C4-2B (cell line): ENCODE measurements at regions not wholly inside any gene's neighbourhood (a gene's known extent, or its start where the extent isn't known, plus 50 kb on each side); places are given as distances from the start of the nearest gene placed in this dataset.

Source experiments
- H3K27ac ChIP-seq: fragments of 450-650 bp; 2 replicates; pipeline ENCODE4 v1.5.1; 2017
- ZFX ChIP-seq: fragments of 450-650 bp; IDR thresholded peaks from 2 replicates; pipeline ENCODE4 v1.6.1; 2017
- TF ChIP-seq, protein P1 (sequence below): fragments of 450-650 bp; conservative IDR thresholded peaks from 2 replicates; pipeline ENCODE4 v1.5.1; 2017; ENCODE audit warnings: mild to moderate bottlenecking

- H3K27ac ChIP-seq: no peak overlapping the region
- TF ChIP-seq, protein P1, sequence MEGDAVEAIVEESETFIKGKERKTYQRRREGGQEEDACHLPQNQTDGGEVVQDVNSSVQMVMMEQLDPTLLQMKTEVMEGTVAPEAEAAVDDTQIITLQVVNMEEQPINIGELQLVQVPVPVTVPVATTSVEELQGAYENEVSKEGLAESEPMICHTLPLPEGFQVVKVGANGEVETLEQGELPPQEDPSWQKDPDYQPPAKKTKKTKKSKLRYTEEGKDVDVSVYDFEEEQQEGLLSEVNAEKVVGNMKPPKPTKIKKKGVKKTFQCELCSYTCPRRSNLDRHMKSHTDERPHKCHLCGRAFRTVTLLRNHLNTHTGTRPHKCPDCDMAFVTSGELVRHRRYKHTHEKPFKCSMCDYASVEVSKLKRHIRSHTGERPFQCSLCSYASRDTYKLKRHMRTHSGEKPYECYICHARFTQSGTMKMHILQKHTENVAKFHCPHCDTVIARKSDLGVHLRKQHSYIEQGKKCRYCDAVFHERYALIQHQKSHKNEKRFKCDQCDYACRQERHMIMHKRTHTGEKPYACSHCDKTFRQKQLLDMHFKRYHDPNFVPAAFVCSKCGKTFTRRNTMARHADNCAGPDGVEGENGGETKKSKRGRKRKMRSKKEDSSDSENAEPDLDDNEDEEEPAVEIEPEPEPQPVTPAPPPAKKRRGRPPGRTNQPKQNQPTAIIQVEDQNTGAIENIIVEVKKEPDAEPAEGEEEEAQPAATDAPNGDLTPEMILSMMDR: no peak
- TF ChIP-seq ZFX: no peak
These were observed 235.4 kb downstream of the EBLN2 start for GRCh38 chr3:73296859-73297258.

DNA sequence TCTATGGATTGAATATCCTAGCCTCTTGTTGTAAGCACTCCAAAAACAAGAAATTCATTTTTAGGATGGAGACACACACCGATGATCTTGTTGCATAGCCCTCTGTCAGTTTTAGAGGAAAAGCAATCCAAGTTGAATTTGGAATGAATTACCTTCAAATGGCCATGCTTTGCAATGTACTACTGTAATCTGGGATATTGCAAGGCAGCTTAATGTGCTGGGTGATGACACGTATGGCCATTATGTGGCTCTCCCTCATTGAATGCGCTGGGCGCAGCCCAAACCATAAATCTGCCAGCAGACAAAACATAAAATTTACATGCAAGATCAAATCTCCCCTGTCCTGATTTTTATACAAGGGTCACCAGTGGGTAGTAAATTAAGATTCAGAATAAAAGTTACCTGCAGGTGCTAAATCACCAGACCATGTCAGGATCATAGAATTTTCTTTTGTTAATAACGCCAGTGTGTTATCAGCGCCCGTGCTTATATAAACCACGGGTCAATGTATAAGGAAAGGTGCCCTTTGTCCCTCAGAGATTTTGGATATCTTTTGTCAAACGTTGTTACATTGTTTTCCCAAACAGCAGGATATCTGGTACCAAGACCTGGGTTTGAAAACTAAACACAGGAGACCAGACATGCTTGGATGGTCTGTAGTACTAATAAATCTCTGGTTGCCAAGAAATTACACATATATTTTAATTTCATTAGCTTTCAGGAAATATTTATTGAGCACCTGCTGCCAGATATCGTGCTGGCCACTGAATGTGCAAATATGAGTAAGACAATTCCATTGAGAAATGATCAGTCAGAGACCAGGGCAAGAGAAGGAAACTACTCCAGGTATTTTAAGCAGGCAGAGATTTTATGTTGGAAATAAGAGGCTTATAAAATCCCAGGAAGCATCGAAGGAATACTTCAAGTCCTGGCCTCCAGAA, 237.1 kb downstream of the EBLN2 start:
- no peak overlapping the region for H3K27ac ChIP-seq
- TF ChIP-seq, protein P1: no peak
- TF ChIP-seq ZFX: no peak

- no peak overlapping the region for H3K27ac ChIP-seq
- no peak for TF ChIP-seq ZFX
- TF ChIP-seq, protein P1: no peak
These were observed 237.8 kb downstream of the EBLN2 start for GRCh38 chr3:73299184-73299691.

DNA sequence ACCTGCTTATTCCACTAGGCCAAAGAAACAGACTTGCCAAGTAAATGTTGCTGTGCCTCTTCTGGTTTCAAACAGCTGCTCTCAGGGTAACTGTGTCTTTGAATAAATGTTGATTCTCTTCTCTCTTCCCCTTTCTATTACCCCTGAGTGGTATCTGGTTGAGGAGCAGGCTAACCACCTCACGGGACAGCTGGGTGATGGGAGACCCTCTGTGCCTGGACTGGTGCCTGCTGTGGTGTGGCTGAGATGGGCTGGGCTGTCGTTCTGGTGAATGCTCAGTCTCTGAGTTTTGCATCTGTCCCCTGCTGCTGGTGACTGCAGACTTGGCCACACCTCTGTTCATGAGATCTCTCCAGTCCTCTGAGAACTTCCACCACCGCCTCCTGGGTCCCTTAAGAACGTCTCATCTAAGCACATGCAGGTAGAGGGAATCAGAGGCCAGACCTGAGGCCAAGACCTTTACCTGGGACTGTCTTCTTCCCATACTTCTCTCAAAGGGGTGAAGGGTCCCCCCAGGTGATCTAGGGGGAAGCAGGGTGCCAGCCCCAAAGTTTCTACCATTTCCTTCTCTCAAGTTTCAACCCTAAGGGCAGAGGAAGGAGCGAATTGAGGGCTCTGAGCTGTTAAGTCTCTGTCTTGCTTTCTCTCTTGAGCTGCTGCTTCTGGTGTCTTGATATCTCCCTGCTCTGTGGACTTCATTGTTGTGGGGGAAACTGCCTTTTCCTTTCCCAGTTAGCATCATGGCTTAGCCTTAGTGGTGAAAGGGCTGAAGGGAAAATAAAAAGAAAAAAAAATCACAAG, 252.9 kb downstream of the EBLN2 start:
- H3K27ac ChIP-seq: no peak overlapping the region

DNA sequence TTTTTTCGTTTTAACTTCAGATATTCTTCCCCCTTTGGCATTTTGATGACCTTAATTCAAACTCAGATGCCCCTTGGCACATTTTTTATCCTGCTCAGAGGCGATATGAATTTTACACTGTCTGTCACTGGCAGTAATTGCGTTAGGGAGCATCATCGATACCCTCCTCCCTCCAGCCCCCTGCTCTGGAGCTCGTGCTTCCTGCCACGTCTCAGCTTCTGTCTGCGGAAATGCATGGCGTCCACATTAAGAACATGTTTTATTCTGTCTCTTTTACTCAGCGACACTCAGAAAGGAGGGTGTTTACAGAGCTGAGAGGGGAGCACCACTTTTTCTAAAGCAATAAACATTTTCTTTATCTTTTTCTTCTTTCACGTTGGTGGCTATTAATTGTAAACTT, 254.2 kb downstream of the EBLN2 start:
- no peak for TF ChIP-seq ZFX
- TF ChIP-seq, protein P1: no peak
- no peak overlapping the region for H3K27ac ChIP-seq

More for the DNA sequence above, 252.9 kb downstream of the EBLN2 start:
- TF ChIP-seq ZFX: no peak
- TF ChIP-seq, protein P1: no peak

DNA sequence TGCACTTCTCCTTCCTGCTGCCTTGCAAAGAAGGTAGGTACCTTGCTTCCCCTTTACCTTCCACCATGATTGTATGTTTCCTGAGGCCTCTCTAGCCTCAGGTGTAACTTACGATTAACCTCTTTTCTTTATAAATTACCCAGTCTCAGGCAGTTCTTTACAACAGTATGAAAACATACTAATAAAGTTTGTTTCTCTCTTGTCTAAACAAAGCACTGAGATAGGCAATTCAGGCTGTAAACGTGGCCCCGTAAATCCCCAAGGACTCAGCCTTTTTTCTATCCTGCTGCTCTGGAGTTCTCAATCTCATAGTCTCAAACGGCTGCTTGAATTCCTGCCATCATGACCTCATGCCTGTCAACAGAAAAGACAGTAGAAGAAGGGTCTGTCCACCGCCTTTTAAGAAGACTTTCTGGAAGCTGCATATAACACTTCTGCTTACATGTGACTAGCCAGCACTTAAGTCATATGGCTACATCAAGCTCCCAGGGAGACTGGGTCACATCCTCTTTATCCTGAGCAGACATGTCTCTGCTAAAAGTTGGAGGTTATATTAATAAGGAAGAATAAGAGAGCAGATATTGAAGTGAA, 257.8 kb downstream of the EBLN2 start:
- no peak for TF ChIP-seq ZFX
- TF ChIP-seq, protein P1: no peak
- H3K27ac ChIP-seq: no peak overlapping the region
